ENCODE measurements at regions not wholly inside any gene's neighbourhood (a gene's known extent, or its start where the extent isn't known, plus 50 kb on each side); places are given as distances from the start of the nearest gene placed in this dataset.

GRCh38 chr12:75822416-75822815 is 209.2 kb downstream of the PHLDA1 start:
- Histone ChIP-seq H3K27ac (ENCODE audit: poor library complexity, severe bottlenecking) (no peak overlapping the region), H3K27me3 (ENCODE audit: insufficient read depth, poor library complexity, severe bottlenecking) (no peaks in the 10 kb centered on the region), H3K4me1 (ENCODE audit: insufficient read depth, poor library complexity, severe bottlenecking) (peaks cover 45% of the 10 kb centered on the region), H3K4me3 (ENCODE audit: severe bottlenecking) (no peak overlapping the region), H3K9me3 (ENCODE audit: severe bottlenecking) (no peaks in the 10 kb centered on the region), H3K36me3 (ENCODE audit: low read depth) (no peaks in the 10 kb centered on the region)
- no peak for DNase-seq (ENCODE audit: low spot score)
- no peak for TF ChIP-seq CTCF (IDR thresholded peaks at IDR 0.05; ENCODE audit: poor library complexity, severe bottlenecking)
- no peak for ATAC-seq (ENCODE audit: low read depth)

- peak; percentile 74 for DNase-seq (ENCODE audit: low spot score)
- Histone ChIP-seq H3K27me3 (ENCODE audit: insufficient read depth, poor library complexity, severe bottlenecking) (no peaks in the 10 kb centered on the region), H3K36me3 (ENCODE audit: low read depth) (no peaks in the 10 kb centered on the region), H3K4me1 (ENCODE audit: insufficient read depth, poor library complexity, severe bottlenecking) (peaks cover 46% of the 10 kb centered on the region), H3K4me3 (ENCODE audit: severe bottlenecking) (no peak overlapping the region), H3K9me3 (ENCODE audit: severe bottlenecking) (no peaks in the 10 kb centered on the region), H3K27ac (ENCODE audit: poor library complexity, severe bottlenecking) (peak overlapping the region; percentile 59)
- peak; percentile 43 for TF ChIP-seq CTCF (IDR thresholded peaks at IDR 0.05; ENCODE audit: poor library complexity, severe bottlenecking)
- ATAC-seq (ENCODE audit: low read depth), result peak; percentile 78
Measured at GRCh38 chr12:75820848-75821578, 210.6 kb downstream of the PHLDA1 start.

- no peak for ATAC-seq (ENCODE audit: low read depth)
- Histone ChIP-seq H3K27me3 (ENCODE audit: insufficient read depth, poor library complexity, severe bottlenecking) (no peaks in the 10 kb centered on the region), H3K36me3 (ENCODE audit: low read depth) (no peaks in the 10 kb centered on the region), H3K27ac (ENCODE audit: poor library complexity, severe bottlenecking) (peak overlapping the region; percentile 59), H3K4me1 (ENCODE audit: insufficient read depth, poor library complexity, severe bottlenecking) (peaks cover 44% of the 10 kb centered on the region), H3K4me3 (ENCODE audit: severe bottlenecking) (no peak overlapping the region), H3K9me3 (ENCODE audit: severe bottlenecking) (no peaks in the 10 kb centered on the region)
- no peak for TF ChIP-seq CTCF (IDR thresholded peaks at IDR 0.05; ENCODE audit: poor library complexity, severe bottlenecking)
- no peak for DNase-seq (ENCODE audit: low spot score)
Measured at GRCh38 chr12:75820071-75820470, 211.5 kb downstream of the PHLDA1 start.

GRCh38 chr12:75819512-75819911 is 212.1 kb downstream of the PHLDA1 start:
- ATAC-seq (ENCODE audit: low read depth) (no peak), DNase-seq (ENCODE audit: low spot score) (no peak)
- Histone ChIP-seq H3K4me1 (ENCODE audit: insufficient read depth, poor library complexity, severe bottlenecking) (peaks cover 39% of the 10 kb centered on the region), H3K4me3 (ENCODE audit: severe bottlenecking) (no peak overlapping the region), H3K9me3 (ENCODE audit: severe bottlenecking) (no peaks in the 10 kb centered on the region), H3K27me3 (ENCODE audit: insufficient read depth, poor library complexity, severe bottlenecking) (no peaks in the 10 kb centered on the region), H3K36me3 (ENCODE audit: low read depth) (no peaks in the 10 kb centered on the region), H3K27ac (ENCODE audit: poor library complexity, severe bottlenecking) (peak overlapping the region; percentile 59)
- TF ChIP-seq CTCF (IDR thresholded peaks at IDR 0.05; ENCODE audit: poor library complexity, severe bottlenecking), result no peak

- Histone ChIP-seq H3K36me3 (ENCODE audit: low read depth) (no peaks in the 10 kb centered on the region), H3K27me3 (ENCODE audit: insufficient read depth, poor library complexity, severe bottlenecking) (no peaks in the 10 kb centered on the region), H3K27ac (ENCODE audit: poor library complexity, severe bottlenecking) (peak overlapping the region; percentile 3), H3K4me3 (ENCODE audit: severe bottlenecking) (no peak overlapping the region), H3K9me3 (ENCODE audit: severe bottlenecking) (no peaks in the 10 kb centered on the region), H3K4me1 (ENCODE audit: insufficient read depth, poor library complexity, severe bottlenecking) (peaks cover 34% of the 10 kb centered on the region)
- no peak for DNase-seq (ENCODE audit: low spot score)
- no peak for ATAC-seq (ENCODE audit: low read depth)
- TF ChIP-seq CTCF (IDR thresholded peaks at IDR 0.05; ENCODE audit: poor library complexity, severe bottlenecking), result no peak
Measured at GRCh38 chr12:75818863-75819262, 212.7 kb downstream of the PHLDA1 start.
